ENCODE measurements at regions not wholly inside any gene's neighbourhood (a gene's known extent, or its start where the extent isn't known, plus 50 kb on each side); places are given as distances from the start of the nearest gene placed in this dataset.
A peak's percentile ranks its signal among the peaks of the same experiment; 100 is the strongest.

DNA sequence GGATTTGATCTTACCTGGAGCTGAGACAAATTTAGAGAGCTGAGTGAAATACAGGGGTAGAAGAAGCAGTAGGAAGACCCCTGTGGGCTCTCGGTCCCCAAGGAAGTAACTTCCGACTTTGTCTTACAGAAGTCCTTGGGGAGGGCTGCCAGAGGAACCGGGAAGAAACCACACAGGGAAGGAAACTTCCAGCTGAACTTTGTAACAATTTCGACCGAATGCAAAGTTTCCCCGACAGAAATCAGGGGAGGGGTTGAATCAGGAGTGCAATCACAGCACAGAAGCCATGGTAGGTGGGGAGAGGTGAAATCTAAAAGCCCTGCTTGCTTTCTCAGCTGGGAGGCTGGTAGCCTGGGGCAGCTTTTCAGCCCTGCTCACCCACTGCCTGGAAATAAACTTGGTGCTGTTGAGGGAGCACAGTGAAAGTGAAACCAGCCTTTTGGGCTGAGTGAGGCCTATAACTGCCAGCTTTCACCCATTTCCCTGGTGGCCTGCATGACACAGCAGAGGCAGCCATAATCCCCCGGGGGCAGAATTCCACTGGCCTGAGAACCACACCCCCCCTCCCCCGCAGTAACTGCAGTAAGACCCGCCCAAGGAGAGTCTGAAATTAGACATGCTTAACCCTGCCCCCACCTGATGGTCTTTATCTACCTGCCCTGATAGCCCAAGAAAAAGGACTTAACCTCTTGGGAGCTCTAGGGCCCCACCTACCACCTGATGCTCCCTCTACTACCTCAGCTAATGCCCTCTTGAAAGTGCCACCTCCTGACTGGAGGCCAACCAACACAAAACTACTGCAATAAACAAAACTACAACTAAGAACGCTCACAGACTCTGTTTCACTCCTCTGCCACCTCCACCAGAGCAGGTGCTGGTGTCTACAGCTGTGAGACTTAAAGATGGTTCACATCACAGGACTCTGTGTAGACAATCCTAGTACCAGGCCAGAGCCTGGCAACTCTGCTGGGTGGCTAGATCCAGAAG is 248.2 kb downstream of the PARM1 start:
- no peak for DNase-seq (ENCODE audit: extremely low spot score, unreplicated experiment)

DNA sequence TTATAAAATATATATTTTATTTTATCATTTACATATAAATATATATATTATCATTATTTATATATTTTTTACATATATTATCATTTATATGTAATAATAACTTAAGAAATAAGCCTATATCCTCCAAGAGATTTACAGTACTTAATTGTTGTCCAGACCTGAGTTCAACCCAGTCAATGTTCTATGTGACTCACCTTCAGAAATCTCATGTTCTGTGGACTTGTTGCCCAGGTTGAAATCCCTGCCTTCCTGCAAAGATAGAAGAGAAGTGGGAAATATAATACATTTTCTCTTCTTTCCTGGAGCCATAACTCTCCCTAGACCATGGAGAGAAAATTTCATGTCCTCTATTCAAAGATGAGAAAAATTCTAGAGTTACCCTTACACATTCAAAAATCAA is 247.3 kb downstream of the PARM1 start:
- no peak for TF ChIP-seq CTCF (conservative IDR thresholded peaks at IDR 0.05)
- DNase-seq (ENCODE audit: extremely low spot score, unreplicated experiment) = no peak
- Mint-ChIP-seq H3K27me3 (no peaks in the 10 kb centered on the region), H3K4me1 (ENCODE audit: unreplicated experiment) (no peaks in the 10 kb centered on the region), H3K4me3 (no peak overlapping the region), H3K27ac (no peak overlapping the region), H3K36me3 (no peaks in the 10 kb centered on the region), H3K9me3 (no peaks in the 10 kb centered on the region)

More for the DNA sequence above, 248.2 kb downstream of the PARM1 start:
- H3K9me3 Mint-ChIP-seq = no peaks in the 10 kb centered on the region
- no peaks in the 10 kb centered on the region for H3K36me3 Mint-ChIP-seq
- no peak overlapping the region for H3K4me3 Mint-ChIP-seq
- no peaks in the 10 kb centered on the region for H3K27me3 Mint-ChIP-seq
- no peak for TF ChIP-seq CTCF (conservative IDR thresholded peaks at IDR 0.05)
- H3K4me1 Mint-ChIP-seq (ENCODE audit: unreplicated experiment) = no peaks in the 10 kb centered on the region
- H3K27ac Mint-ChIP-seq = no peak overlapping the region

DNA sequence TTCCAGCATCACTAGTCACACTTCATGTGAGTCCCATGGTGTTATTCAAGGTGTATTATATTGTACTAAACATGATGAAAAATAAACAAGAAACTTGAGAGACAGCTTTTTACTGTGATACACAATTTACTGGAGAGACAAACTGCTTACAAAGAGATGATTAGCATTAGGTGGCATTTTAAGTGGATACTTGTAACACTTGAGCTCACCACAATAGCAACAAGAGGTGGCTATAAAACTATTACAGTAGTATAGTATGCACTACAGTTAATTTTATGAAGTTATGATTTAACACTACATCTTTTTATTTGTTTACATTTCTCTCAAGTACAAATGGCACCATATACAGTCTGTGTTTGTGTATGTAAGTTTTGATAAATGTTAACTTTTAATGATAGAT is 246.6 kb downstream of the PARM1 start:
- Mint-ChIP-seq H3K9me3 (no peaks in the 10 kb centered on the region), H3K27me3 (no peaks in the 10 kb centered on the region), H3K27ac (no peak overlapping the region), H3K4me1 (ENCODE audit: unreplicated experiment) (no peaks in the 10 kb centered on the region), H3K36me3 (no peaks in the 10 kb centered on the region), H3K4me3 (no peak overlapping the region)
- DNase-seq (ENCODE audit: extremely low spot score, unreplicated experiment) = no peak
- TF ChIP-seq CTCF (conservative IDR thresholded peaks at IDR 0.05) = no peak

GRCh38 chr4:75172551-75172950 is 239.6 kb downstream of the PARM1 start:
- Mint-ChIP-seq H3K27ac (no peak overlapping the region), H3K36me3 (no peaks in the 10 kb centered on the region), H3K4me1 (ENCODE audit: unreplicated experiment) (peaks cover 21% of the 10 kb centered on the region), H3K27me3 (peaks cover 4% of the 10 kb centered on the region), H3K9me3 (no peaks in the 10 kb centered on the region), H3K4me3 (no peak overlapping the region)
- no peak for DNase-seq (ENCODE audit: extremely low spot score, unreplicated experiment)
- TF ChIP-seq CTCF (conservative IDR thresholded peaks at IDR 0.05) = no peak

DNA sequence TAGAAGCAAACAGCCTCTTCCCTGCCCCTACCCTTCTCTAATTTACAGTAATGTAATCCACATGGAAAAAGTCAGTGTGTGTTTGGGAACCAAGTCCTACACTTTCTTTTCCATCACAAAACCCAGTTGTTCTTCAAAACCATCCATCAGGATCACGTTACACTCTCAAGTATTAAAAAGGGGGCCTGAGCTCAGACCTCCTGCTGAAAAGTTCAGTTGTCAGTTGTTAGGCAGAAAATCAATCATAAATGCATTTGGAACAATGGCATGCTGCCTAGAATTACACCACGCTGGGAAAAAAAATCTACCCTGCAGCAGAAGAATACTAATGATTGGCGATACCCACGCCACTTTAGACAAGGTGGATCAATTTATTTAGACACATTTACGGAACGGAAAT is 236.5 kb downstream of the PARM1 start:
- H3K36me3 Mint-ChIP-seq = peaks cover 4% of the 10 kb centered on the region
- peaks cover 4% of the 10 kb centered on the region for H3K27me3 Mint-ChIP-seq
- TF ChIP-seq CTCF (conservative IDR thresholded peaks at IDR 0.05) = no peak
- no peak for DNase-seq (ENCODE audit: extremely low spot score, unreplicated experiment)
- peak overlapping the region; percentile 37 for H3K27ac Mint-ChIP-seq
- H3K9me3 Mint-ChIP-seq = peaks cover 6% of the 10 kb centered on the region
- H3K4me3 Mint-ChIP-seq = peak overlapping the region; percentile 11
- peaks cover 21% of the 10 kb centered on the region for H3K4me1 Mint-ChIP-seq (ENCODE audit: unreplicated experiment)
